WTC11 (cell line): ENCODE measurements at regions not wholly inside any gene's neighbourhood (a gene's known extent, or its start where the extent isn't known, plus 50 kb on each side); places are given as distances from the start of the nearest gene placed in this dataset.

Experiments
- ATAC-seq: fragments of 200-7000 bp; cut with Tn5 transposase; 2 replicates; pipeline ENCODE4 v1.10.0; 2021; ENCODE audit warnings: mild to moderate bottlenecking, moderate library complexity
- CTCF ChIA-PET: fragments of 300-600 bp; sonication (Branson Sonifier 250); formaldehyde crosslinking; loops from one replicate; lab custom pipeline; 2021; ENCODE audit warnings: antibody characterized with exemption; lab: Charles Lee
- POLR2A ChIA-PET: fragments of 350-600 bp; sonication (Branson Sonifier 250); formaldehyde crosslinking; loops from one replicate; lab custom pipeline; 2021; ENCODE audit warnings: antibody characterized with exemption; lab: Charles Lee
- DNase-seq: peaks from one replicate; pipeline ENCODE4 v3.0.0; 2021; ENCODE audit warnings: low spot score
- H3K27ac Mint-ChIP-seq: 2 replicates; pipeline ENCODE4 v1.8.0; 2021; ENCODE audit warnings: mixed read lengths
- H3K27me3 Mint-ChIP-seq: 2 replicates; pipeline ENCODE4 v1.8.0; 2021; ENCODE audit warnings: low read depth, mild to moderate bottlenecking, moderate library complexity, mixed read lengths
- H3K36me3 Mint-ChIP-seq: 2 replicates; pipeline ENCODE4 v1.8.0; 2021; ENCODE audit warnings: mixed read lengths
- H3K4me1 Mint-ChIP-seq: 2 replicates; pipeline ENCODE4 v1.8.0; 2022; ENCODE audit warnings: mixed read lengths
- H3K4me3 Mint-ChIP-seq: 2 replicates; pipeline ENCODE4 v1.8.0; 2021; ENCODE audit warnings: mild to moderate bottlenecking, moderate library complexity, mixed read lengths
- H3K9me3 Mint-ChIP-seq: 2 replicates; pipeline ENCODE4 v1.8.0; 2021; ENCODE audit warnings: mixed read lengths
- ATF1 ChIP-seq: sonication (generic); formaldehyde crosslinking; IDR thresholded peaks from 2 replicates; pipeline ENCODE4 v1.8.1; 2023; ENCODE audit warnings: mild to moderate bottlenecking, moderate library complexity, missing genetic modification reagents
- ATF3 ChIP-seq: sonication (generic); formaldehyde crosslinking; conservative IDR thresholded peaks from 2 replicates; pipeline ENCODE4 v1.8.1; 2022; ENCODE audit warnings: mild to moderate bottlenecking, missing genetic modification reagents
- CDX4 ChIP-seq: fragments of 250-450 bp; sonication (Bioruptor Pico); IDR thresholded peaks from 2 replicates; pipeline ENCODE4 v1.9.0; 2021; ENCODE audit warnings: moderate library complexity, mild to moderate bottlenecking, inconsistent platforms, borderline replicate concordance
- CREB1 ChIP-seq: sonication (generic); formaldehyde crosslinking; IDR thresholded peaks from 2 replicates; pipeline ENCODE4 v1.8.0; 2023; ENCODE audit warnings: mild to moderate bottlenecking, missing genetic modification reagents
- CTCF ChIP-seq: fragments of 200-600 bp; IDR thresholded peaks from 2 replicates; pipeline ENCODE4 v1.8.0; 2022; ENCODE audit warnings: antibody characterized with exemption
- E2F1 ChIP-seq: sonication (generic); formaldehyde crosslinking; IDR thresholded peaks from 2 replicates; pipeline ENCODE4 v1.8.0; 2022; ENCODE audit warnings: mild to moderate bottlenecking, missing genetic modification reagents
- ETV6 ChIP-seq: sonication (generic); formaldehyde crosslinking; IDR thresholded peaks from 2 replicates; pipeline ENCODE4 v1.8.1; 2022; ENCODE audit warnings: mild to moderate bottlenecking, missing genetic modification reagents
- JAZF1 ChIP-seq: fragments of 250-450 bp; sonication (Bioruptor Pico); IDR thresholded peaks from 2 replicates; pipeline ENCODE4 v1.9.0; 2021; ENCODE audit warnings: moderate library complexity, mild to moderate bottlenecking, inconsistent platforms
- MLX ChIP-seq: sonication (generic); formaldehyde crosslinking; IDR thresholded peaks from 2 replicates; pipeline ENCODE4 v1.8.1; 2023; ENCODE audit warnings: mild to moderate bottlenecking, missing genetic modification reagents, moderate library complexity
- PREB ChIP-seq: sonication (generic); formaldehyde crosslinking; IDR thresholded peaks from 2 replicates; pipeline ENCODE4 v1.8.1; 2022; ENCODE audit warnings: mild to moderate bottlenecking, missing genetic modification reagents, moderate library complexity, borderline replicate concordance
- PRRX2 ChIP-seq: fragments of 250-450 bp; sonication (Bioruptor Pico); IDR thresholded peaks from 2 replicates; pipeline ENCODE4 v1.8.0; 2021; ENCODE audit warnings: mild to moderate bottlenecking
- SMAD3 ChIP-seq: sonication (generic); formaldehyde crosslinking; IDR thresholded peaks from 2 replicates; pipeline ENCODE4 v1.8.0; 2022; ENCODE audit warnings: missing genetic modification reagents, mild to moderate bottlenecking, borderline replicate concordance
- STAT6 ChIP-seq: sonication (generic); formaldehyde crosslinking; conservative IDR thresholded peaks from 2 replicates; pipeline ENCODE4 v1.8.1; 2023; ENCODE audit warnings: mild to moderate bottlenecking, low read depth, missing genetic modification reagents, moderate library complexity
- TP53 ChIP-seq: sonication (generic); formaldehyde crosslinking; IDR thresholded peaks from 2 replicates; pipeline ENCODE4 v1.8.1; 2023; ENCODE audit warnings: mild to moderate bottlenecking, missing genetic modification reagents
- USF1 ChIP-seq: sonication (generic); formaldehyde crosslinking; IDR thresholded peaks from 2 replicates; pipeline ENCODE4 v1.8.0; 2022; ENCODE audit warnings: mild to moderate bottlenecking, missing genetic modification reagents
- ZNF121 ChIP-seq: sonication (generic); formaldehyde crosslinking; IDR thresholded peaks from 2 replicates; pipeline ENCODE4 v1.8.0; 2023; ENCODE audit warnings: missing genetic modification reagents
- ZNF416 ChIP-seq: fragments of 250-450 bp; sonication (Bioruptor Pico); IDR thresholded peaks from 2 replicates; pipeline ENCODE4 v1.9.0; 2021; ENCODE audit warnings: mild to moderate bottlenecking, inconsistent platforms
- ZNF423 ChIP-seq: fragments of 250-450 bp; sonication (Bioruptor Pico); IDR thresholded peaks from 2 replicates; pipeline ENCODE4 v2.1.2; 2022; ENCODE audit warnings: mild to moderate bottlenecking, moderate library complexity
- ZNF671 ChIP-seq: fragments of 250-450 bp; sonication (Bioruptor Pico); IDR thresholded peaks from 2 replicates; pipeline ENCODE4 v1.8.0; 2021; ENCODE audit warnings: mild to moderate bottlenecking
- ZSCAN18 ChIP-seq: fragments of 250-450 bp; sonication (Bioruptor Pico); IDR thresholded peaks from 2 replicates; pipeline ENCODE4 v2.1.2; 2022; ENCODE audit warnings: mild to moderate bottlenecking, moderate library complexity

- H3K4me3 Mint-ChIP-seq, result no peak overlapping the region
- POLR2A ChIA-PET, result no interaction called here
- no peaks in the 10 kb centered on the region; the same call in 1 of the 2 replicates for H3K36me3 Mint-ChIP-seq
- no peak overlapping the region for H3K27ac Mint-ChIP-seq
- CTCF ChIA-PET, result no interaction called here
- H3K9me3 Mint-ChIP-seq, result peaks cover 11% of the 10 kb centered on the region
- no peak for TF ChIP-seq ZSCAN18 (CRISPR knock-in tag)
- no peak for TF ChIP-seq E2F1 (CRISPR knock-in tag)
- TF ChIP-seq ATF1 (CRISPR knock-in tag), result no peak
- TF ChIP-seq ZNF671 (CRISPR knock-in tag), result no peak
- TF ChIP-seq MLX (CRISPR knock-in tag), result no peak
- no peak for TF ChIP-seq ZNF423
- TF ChIP-seq ATF3 (CRISPR knock-in tag), result no peak
- DNase-seq (no peak), ATAC-seq (no peak)
- H3K4me1 Mint-ChIP-seq, result no peaks in the 10 kb centered on the region
- H3K27me3 Mint-ChIP-seq, result no peaks in the 10 kb centered on the region; the same call in 1 of the 2 replicates
Measured at GRCh38 chr14:36027354-36027753, 149.2 kb downstream of the PTCSC3 start.

GRCh38 chr14:36022765-36023410 lies 153.6 kb downstream of the PTCSC3 start:
- Mint-ChIP-seq H3K36me3 (no peaks in the 10 kb centered on the region), H3K4me1 (no peaks in the 10 kb centered on the region), H3K27me3 (no peaks in the 10 kb centered on the region; the same call in 1 of the 2 replicates), H3K27ac (no peak overlapping the region), H3K4me3 (no peak overlapping the region), H3K9me3 (no peaks in the 10 kb centered on the region; the same call in 1 of the 2 replicates)
- ChIA-PET POLR2A (no interaction called here), CTCF (no interaction called here)
- DNase-seq, result no peak
- no peak for ATAC-seq
- no peak for TF ChIP-seq PRRX2
- TF ChIP-seq CREB1 (CRISPR knock-in tag), result no peak
- no peak for TF ChIP-seq USF1 (CRISPR knock-in tag)
- TF ChIP-seq ZNF121 (CRISPR knock-in tag), result no peak
- TF ChIP-seq STAT6, result no peak
- TF ChIP-seq ZSCAN18 (CRISPR knock-in tag), result no peak
- no peak for TF ChIP-seq ETV6
- TF ChIP-seq PREB (CRISPR knock-in tag), result no peak
- TF ChIP-seq CDX4, result no peak
- no peak for TF ChIP-seq ZNF416 (CRISPR knock-in tag)
- no peak for TF ChIP-seq JAZF1
- TF ChIP-seq SMAD3 (CRISPR knock-in tag), result no peak
- TF ChIP-seq MLX (CRISPR knock-in tag), result no peak
- no peak for TF ChIP-seq CTCF
- no peak for TF ChIP-seq TP53
- TF ChIP-seq ATF3 (CRISPR knock-in tag), result no peak
